KBM-7 (cell line): ENCODE measurements at regions not wholly inside any gene's neighbourhood (a gene's known extent, or its start where the extent isn't known, plus 50 kb on each side); places are given as distances from the start of the nearest gene placed in this dataset.
"Not testable (repeated sequence)": the region's sequence is repeated elsewhere in the genome, so short reads cannot be mapped to it uniquely, and the experiment has no call there.

Experiments
- DNase-seq: peaks from one replicate; pipeline ENCODE4 v3.0.0-alpha.2; 2015
- in situ Hi-C: fragments of 300-500 bp; cut with MboI; formaldehyde crosslinking; loops from 2 replicates; pipeline ENCODE4 v1.14.3; 2020; ENCODE audit warnings: low sequenced_read_pairs, low pct_unique_long_range_greater_than_20kb, mixed read lengths

DNA sequence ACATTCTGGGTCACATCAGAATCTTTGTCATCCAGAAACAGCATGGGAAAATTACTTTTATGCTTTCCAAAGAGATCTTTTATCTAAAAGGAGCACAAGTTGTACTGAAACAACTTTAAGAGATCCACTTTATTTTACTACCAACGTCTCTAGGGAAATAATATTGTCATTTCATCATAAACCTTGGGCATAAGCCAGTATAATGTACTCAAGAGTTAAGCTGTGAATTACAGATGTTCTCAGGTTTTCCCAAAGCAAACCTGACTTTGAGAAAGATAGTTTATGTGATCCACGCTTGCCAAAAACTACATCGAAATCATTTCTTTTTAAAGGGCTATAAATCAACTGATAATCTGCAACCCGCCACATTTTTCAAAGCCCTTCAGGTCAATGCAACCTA is 124.1 kb upstream of the CRBN start:
- in situ Hi-C loops: no loop called here
- DNase-seq: no peak

GRCh38 chr3:3302964-3303363 is 123.5 kb upstream of the CRBN start:
- in situ Hi-C loops: no loop called here
- DNase-seq: no peak

- DNase-seq: no peak
- in situ Hi-C loops: no loop called here
Measured at GRCh38 chr3:3301476-3301875, 122.0 kb upstream of the CRBN start.

- no peak for DNase-seq
- in situ Hi-C loops: no loop called here
Measured at GRCh38 chr3:3296979-3297381, 117.5 kb upstream of the CRBN start.

GRCh38 chr3:3295586-3295985 is 116.1 kb upstream of the CRBN start:
- in situ Hi-C loops: no loop called here
- no peak for DNase-seq

- in situ Hi-C loops, DNase-seq: not testable (repeated sequence)
Measured at GRCh38 chr3:3291756-3292283, 112.3 kb upstream of the CRBN start.

- in situ Hi-C loops: no loop called here
- no peak for DNase-seq
Measured at GRCh38 chr3:3288255-3288654, 108.8 kb upstream of the CRBN start.

DNA sequence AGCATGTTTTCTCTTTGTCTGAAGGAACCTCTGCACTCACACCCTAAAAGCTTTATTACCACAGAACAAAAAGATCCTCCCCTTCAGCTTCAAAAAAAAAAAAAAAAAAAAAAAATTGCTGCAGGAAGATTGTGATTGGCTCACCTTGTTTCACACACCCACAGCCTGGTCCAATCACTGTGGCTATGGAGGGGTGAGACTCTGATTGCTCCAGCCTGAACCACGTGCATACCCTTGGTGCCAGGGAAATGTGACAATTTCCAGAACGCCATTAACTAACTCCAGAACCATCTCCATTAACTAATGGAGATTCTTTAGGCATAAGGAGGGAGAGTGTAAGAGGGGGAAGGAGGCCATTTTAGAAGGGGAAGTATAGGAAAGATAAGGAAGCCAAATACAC is 106.5 kb upstream of the CRBN start:
- no peak for DNase-seq
- in situ Hi-C loops: no loop called here

- in situ Hi-C loops: no loop called here
- no peak for DNase-seq
Measured at GRCh38 chr3:3281024-3281423, 101.5 kb upstream of the CRBN start.

GRCh38 chr3:3280396-3280795 is 100.9 kb upstream of the CRBN start:
- DNase-seq: no peak
- in situ Hi-C loops: no loop called here

- DNase-seq: no peak
- in situ Hi-C loops: no loop called here
Measured at GRCh38 chr3:3278073-3278472, 98.6 kb upstream of the CRBN start.

DNA sequence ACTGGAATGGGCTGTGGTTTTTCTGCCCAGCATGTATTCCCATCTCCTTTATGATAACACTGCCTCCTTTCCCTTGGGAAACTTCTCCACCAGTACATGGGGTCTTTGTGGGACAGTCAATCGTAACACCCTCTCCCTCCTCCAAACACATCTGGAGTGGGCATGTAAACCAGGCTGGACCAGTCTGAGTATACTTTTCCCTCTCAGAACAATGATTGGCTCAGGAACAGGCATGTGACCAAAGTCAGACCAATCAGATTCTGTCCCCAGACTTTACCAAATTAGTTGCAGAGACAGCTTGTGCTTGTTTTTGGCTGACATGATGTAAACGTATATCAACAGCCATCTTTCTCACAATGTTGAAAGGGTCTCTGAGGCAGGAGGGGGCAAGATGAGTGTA is 97.1 kb upstream of the CRBN start:
- in situ Hi-C loops: no loop called here
- DNase-seq: no peak

- in situ Hi-C loops: no loop called here
- no peak for DNase-seq
Measured at GRCh38 chr3:3264796-3265195, 85.3 kb upstream of the CRBN start.

- in situ Hi-C loops: no loop called here
Measured at GRCh38 chr3:3260870-3261269, 81.4 kb upstream of the CRBN start.

GRCh38 chr3:3259181-3259580 is 79.7 kb upstream of the CRBN start:
- no peak for DNase-seq
- in situ Hi-C loops: no loop called here

More at GRCh38 chr3:3260870-3261269, 81.4 kb upstream of the CRBN start:
- no peak for DNase-seq

DNA sequence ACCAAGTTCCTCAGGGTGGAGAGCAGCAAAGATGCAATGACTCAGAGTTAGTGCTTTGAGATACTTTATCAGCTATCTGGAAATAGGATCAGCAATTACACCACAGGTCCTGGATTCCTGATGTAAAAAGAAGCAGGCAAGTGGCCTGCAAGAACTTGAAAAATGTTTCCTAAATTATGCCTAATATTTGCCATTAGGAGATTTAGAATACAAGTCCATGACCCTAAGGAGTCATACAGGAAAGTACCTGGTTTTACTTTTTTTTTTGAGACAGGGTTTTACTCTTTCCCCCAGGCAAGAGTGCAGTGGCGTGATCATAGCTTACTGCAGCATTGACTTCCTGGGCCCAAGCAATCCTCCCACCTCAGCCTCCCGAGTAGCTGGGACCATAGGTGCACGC is 78.8 kb upstream of the CRBN start:
- DNase-seq: no peak
- in situ Hi-C loops: no loop called here

GRCh38 chr3:3241596-3241995 is 62.1 kb upstream of the CRBN start:
- in situ Hi-C loops: no loop called here
- no peak for DNase-seq

DNA sequence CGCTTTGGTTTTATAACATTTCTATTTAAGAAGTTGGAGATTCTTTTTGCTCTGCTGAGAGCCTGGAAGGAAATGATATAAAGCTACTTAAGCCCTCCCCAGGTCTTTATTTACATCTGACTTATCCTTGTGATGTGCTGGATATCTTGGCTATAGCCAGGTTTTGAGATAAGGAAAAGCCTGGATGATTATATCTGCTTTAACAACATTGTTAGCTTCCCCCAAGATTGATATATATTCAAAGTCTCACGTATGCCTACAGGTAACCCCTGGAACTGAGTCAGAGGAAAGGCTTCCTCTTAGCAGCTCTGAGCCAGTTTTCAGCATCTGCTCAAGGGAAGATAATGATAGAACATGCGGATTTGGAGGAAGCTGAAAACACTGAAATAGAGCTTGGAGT is 61.5 kb upstream of the CRBN start:
- in situ Hi-C loops: no loop called here
- no peak for DNase-seq

DNA sequence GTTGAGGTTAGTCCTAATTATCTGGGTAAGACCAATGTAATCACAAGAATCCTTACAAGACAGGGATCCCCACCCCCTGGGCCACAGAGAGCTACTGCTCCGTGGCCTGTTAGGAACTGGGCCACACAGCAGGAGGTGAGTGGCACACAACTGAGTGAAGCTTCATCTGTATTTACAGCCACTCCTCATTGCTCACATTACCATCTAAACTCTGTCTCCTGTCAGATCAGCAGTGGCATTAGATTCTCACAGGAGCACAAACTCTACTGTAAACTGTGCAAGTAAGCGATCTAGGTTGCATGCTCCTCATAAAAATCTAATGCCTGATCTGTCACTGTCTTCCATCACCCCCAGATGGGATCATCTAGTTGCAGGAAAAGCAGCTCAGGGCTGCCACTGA is 58.5 kb upstream of the CRBN start:
- in situ Hi-C loops: no loop called here
- no peak for DNase-seq

DNA sequence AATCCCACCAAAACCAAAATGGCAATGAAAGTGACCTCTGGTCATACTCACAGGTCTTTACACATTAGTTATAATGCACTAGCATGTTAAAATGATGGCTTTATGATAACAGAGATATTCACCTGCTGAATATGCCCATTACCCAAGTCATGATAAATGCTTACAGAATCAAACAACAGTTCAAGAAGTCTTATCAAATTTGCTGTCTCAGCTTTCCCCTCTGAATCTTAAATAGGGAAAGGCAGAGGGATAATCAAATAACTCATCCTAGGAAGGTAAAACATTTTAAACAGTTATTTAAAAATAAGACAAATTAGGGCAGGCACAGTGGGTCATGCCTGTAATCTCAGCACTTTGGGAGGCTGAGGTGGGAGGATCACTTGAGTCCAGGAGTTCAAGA is 52.8 kb upstream of the CRBN start:
- in situ Hi-C loops: no loop called here
- DNase-seq: no peak
